Neural cell (in vitro differentiated cells): ENCODE measurements at regions not wholly inside any gene's neighbourhood (a gene's known extent, or its start where the extent isn't known, plus 50 kb on each side); places are given as distances from the start of the nearest gene placed in this dataset.

Experiments used
- H2AFZ ChIP-seq: fragments of 200-600, 300-800 bp; sonication (generic), shearing (Covaris generic); 2 replicates; pipeline ENCODE4 v1.6.0; 2014; ENCODE audit warnings: low read depth, mild to moderate bottlenecking, antibody characterized with exemption, low read length, moderate library complexity
- H3F3A ChIP-seq: fragments of 200-600 bp; shearing (Covaris generic); 2 replicates; pipeline ENCODE4 v1.6.1; 2016; ENCODE audit warnings: mild to moderate bottlenecking, moderate library complexity, mixed read lengths, antibody characterized with exemption, low read length; ENCODE audit not compliant: insufficient read depth, poor library complexity, severe bottlenecking
- H3K27ac ChIP-seq: fragments of 200-600, 300-800 bp; sonication (generic), shearing (Covaris generic); 2 replicates; pipeline ENCODE4 v1.5.1; 2014; ENCODE audit warnings: mild to moderate bottlenecking, low read length, moderate library complexity
- H3K27me3 ChIP-seq: fragments of 300-800, 200-600 bp; sonication (generic), shearing (Covaris generic); 2 replicates; pipeline ENCODE4 v1.6.0; 2014; ENCODE audit warnings: mild to moderate bottlenecking, low read depth, low read length, moderate library complexity; ENCODE audit not compliant: insufficient read depth
- H3K36me3 ChIP-seq: fragments of 300-800, 200-600 bp; sonication (generic), shearing (Covaris generic); 2 replicates; pipeline ENCODE4 v1.5.1; 2014; ENCODE audit warnings: mild to moderate bottlenecking, antibody characterized with exemption, low read length, moderate library complexity; ENCODE audit not compliant: insufficient read depth
- H3K4me2 ChIP-seq: fragments of 300-800, 200-600 bp; sonication (generic), shearing (Covaris generic); 2 replicates; pipeline ENCODE4 v1.6.0; 2014; ENCODE audit warnings: mild to moderate bottlenecking, low read length
- H3K4me3 ChIP-seq: fragments of 300-800, 200-600 bp; sonication (generic), shearing (Covaris generic); 2 replicates; pipeline ENCODE4 v1.5.1; 2014; ENCODE audit warnings: mild to moderate bottlenecking, low read length, moderate library complexity
- H3K79me2 ChIP-seq: fragments of 200-600 bp; shearing (Covaris generic); replicated peaks from 2 replicates; pipeline ENCODE4 v1.6.0; 2014; ENCODE audit warnings: mild to moderate bottlenecking, low read length, moderate library complexity; ENCODE audit not compliant: insufficient read depth
- H3K9ac ChIP-seq: fragments of 300-800, 200-600 bp; sonication (generic), shearing (Covaris generic); 2 replicates; pipeline ENCODE4 v1.6.1; 2016; ENCODE audit warnings: mild to moderate bottlenecking, low read length, mixed read lengths
- H3K9me2 ChIP-seq: fragments of 200-600 bp; shearing (Covaris generic); 2 replicates; pipeline ENCODE4 v1.6.1; 2016; ENCODE audit warnings: mild to moderate bottlenecking, low read length, mixed read lengths; ENCODE audit not compliant: insufficient read depth
- H3K9me3 ChIP-seq: fragments of 200-600, 300-800 bp; sonication (generic), shearing (Covaris generic); 2 replicates; pipeline ENCODE4 v1.6.1; 2016; ENCODE audit warnings: mild to moderate bottlenecking, mixed run types, low read length, moderate library complexity, mixed read lengths
- H4K20me1 ChIP-seq: fragments of 200-600 bp; shearing (Covaris generic); 2 replicates; pipeline ENCODE4 v1.6.1; 2016; ENCODE audit warnings: mild to moderate bottlenecking, mixed run types; ENCODE audit not compliant: insufficient read depth
- EP300 ChIP-seq: fragments of 450-650 bp; conservative IDR thresholded peaks from 2 replicates; pipeline ENCODE4 v1.6.1; 2014; ENCODE audit warnings: antibody characterized with exemption, mild to moderate bottlenecking, moderate library complexity; ENCODE audit not compliant: poor library complexity, severe bottlenecking
- EZH2 ChIP-seq: fragments of 200-600, 300-800 bp; shearing (Covaris generic), sonication (generic); IDR thresholded peaks from 2 replicates; pipeline ENCODE4 v1.6.1; 2014; ENCODE audit warnings: antibody characterized with exemption, low read length, borderline replicate concordance, mild to moderate bottlenecking; ENCODE audit not compliant: insufficient read depth, poor library complexity, severe bottlenecking
- MXI1 ChIP-seq: fragments of 450-650 bp; conservative IDR thresholded peaks from 2 replicates; pipeline ENCODE4 v1.6.1; 2014; ENCODE audit warnings: antibody characterized with exemption, mild to moderate bottlenecking; ENCODE audit not compliant: poor library complexity, severe bottlenecking
- POLR2AphosphoS5 ChIP-seq: IDR thresholded peaks from 2 replicates; pipeline ENCODE4 v1.6.1; 2012
- RAD21 ChIP-seq: fragments of 450-650 bp; conservative IDR thresholded peaks from 2 replicates; pipeline ENCODE4 v1.6.1; 2014; ENCODE audit warnings: antibody characterized with exemption, mild to moderate bottlenecking, moderate library complexity
- SMC3 ChIP-seq: fragments of 450-650 bp; conservative IDR thresholded peaks from 2 replicates; pipeline ENCODE4 v1.6.1; 2014; ENCODE audit warnings: antibody characterized with exemption, mild to moderate bottlenecking, moderate library complexity; ENCODE audit not compliant: poor library complexity
- TAF1 ChIP-seq: IDR thresholded peaks from 2 replicates; pipeline ENCODE4 v1.6.1; 2012; ENCODE audit warnings: low read depth
- TF ChIP-seq, protein P1 (sequence below): fragments of 450-650 bp; IDR thresholded peaks from 2 replicates; pipeline ENCODE4 v1.5.1; 2014; ENCODE audit warnings: antibody characterized with exemption, mild to moderate bottlenecking, moderate library complexity; ENCODE audit not compliant: poor library complexity, severe bottlenecking
- TF ChIP-seq, protein P2 (sequence below): IDR thresholded peaks from 2 replicates; pipeline ENCODE4 v1.6.1; 2012; ENCODE audit warnings: borderline replicate concordance

DNA sequence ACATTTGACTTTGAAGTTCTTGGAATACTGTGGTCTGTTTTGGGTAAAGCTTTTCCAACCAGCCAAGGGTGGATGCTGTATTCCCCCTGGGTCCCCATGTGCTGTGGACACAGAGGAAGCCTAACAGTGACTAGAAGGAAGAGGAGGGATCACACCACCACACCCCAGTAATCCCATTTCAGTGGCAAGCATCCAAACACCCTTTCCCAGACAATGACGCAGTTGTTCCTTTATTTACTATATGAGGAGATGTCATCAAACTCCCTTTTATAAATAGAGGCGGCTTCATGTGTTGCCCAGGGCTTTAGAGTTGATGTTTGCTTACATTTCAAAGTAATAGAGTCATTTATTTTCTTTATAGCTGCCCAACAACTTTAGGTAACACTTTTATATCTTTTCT, 959.4 kb upstream of the GYPC start:
- TF ChIP-seq SMC3 (no peak), POLR2AphosphoS5 (no peak), MXI1 (no peak)
- H3K9ac ChIP-seq: no peak overlapping the region
- no peak overlapping the region for H2AFZ ChIP-seq
- H3K9me3 ChIP-seq: no peaks in the 10 kb centered on the region
- H3K4me3 ChIP-seq: no peak overlapping the region
- H3K27me3 ChIP-seq: no peaks in the 10 kb centered on the region
- no peak overlapping the region for H3K27ac ChIP-seq
- no peaks in the 10 kb centered on the region for H3K79me2 ChIP-seq
- no peaks in the 10 kb centered on the region for H3F3A ChIP-seq
- no peaks in the 10 kb centered on the region for H3K9me2 ChIP-seq
- H4K20me1 ChIP-seq: no peaks in the 10 kb centered on the region
- H3K36me3 ChIP-seq: no peaks in the 10 kb centered on the region
- no peak overlapping the region for H3K4me2 ChIP-seq

- Histone ChIP-seq H3K9me3 (no peaks in the 10 kb centered on the region), H3K4me3 (no peak overlapping the region), H3K27me3 (no peaks in the 10 kb centered on the region), H3K36me3 (no peaks in the 10 kb centered on the region), H4K20me1 (no peaks in the 10 kb centered on the region), H3F3A (no peaks in the 10 kb centered on the region), H2AFZ (no peak overlapping the region), H3K9me2 (no peaks in the 10 kb centered on the region), H3K9ac (no peak overlapping the region), H3K4me2 (no peak overlapping the region), H3K79me2 (no peaks in the 10 kb centered on the region), H3K27ac (no peak overlapping the region)
- TF ChIP-seq EZH2 (no peak), POLR2AphosphoS5 (no peak), SMC3 (no peak)
- TF ChIP-seq, protein P1, sequence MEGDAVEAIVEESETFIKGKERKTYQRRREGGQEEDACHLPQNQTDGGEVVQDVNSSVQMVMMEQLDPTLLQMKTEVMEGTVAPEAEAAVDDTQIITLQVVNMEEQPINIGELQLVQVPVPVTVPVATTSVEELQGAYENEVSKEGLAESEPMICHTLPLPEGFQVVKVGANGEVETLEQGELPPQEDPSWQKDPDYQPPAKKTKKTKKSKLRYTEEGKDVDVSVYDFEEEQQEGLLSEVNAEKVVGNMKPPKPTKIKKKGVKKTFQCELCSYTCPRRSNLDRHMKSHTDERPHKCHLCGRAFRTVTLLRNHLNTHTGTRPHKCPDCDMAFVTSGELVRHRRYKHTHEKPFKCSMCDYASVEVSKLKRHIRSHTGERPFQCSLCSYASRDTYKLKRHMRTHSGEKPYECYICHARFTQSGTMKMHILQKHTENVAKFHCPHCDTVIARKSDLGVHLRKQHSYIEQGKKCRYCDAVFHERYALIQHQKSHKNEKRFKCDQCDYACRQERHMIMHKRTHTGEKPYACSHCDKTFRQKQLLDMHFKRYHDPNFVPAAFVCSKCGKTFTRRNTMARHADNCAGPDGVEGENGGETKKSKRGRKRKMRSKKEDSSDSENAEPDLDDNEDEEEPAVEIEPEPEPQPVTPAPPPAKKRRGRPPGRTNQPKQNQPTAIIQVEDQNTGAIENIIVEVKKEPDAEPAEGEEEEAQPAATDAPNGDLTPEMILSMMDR: no peak
Measured at GRCh38 chr2:125698280-125698679, 957.7 kb upstream of the GYPC start.

DNA sequence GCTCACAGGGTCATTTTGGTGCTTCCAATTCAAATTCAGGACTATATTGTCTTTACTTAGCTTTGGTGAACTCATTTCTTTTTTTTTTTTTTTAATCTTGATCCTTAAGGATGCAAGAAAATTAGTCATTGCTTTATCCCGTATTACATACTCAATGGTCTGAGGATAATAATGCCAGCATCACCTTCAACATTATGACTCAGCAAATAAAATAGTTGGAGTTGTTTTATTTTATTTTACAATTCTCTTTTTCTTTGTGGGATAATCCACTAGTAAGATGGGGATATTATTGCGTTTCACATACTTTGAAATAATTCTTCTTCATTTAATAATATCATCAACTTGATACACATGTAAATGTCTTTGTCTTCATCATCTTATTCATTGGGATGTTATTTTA, 954.9 kb upstream of the GYPC start:
- Histone ChIP-seq H3K9me3 (no peaks in the 10 kb centered on the region), H3K79me2 (no peaks in the 10 kb centered on the region), H3K27me3 (no peaks in the 10 kb centered on the region), H3K27ac (no peak overlapping the region), H3F3A (no peaks in the 10 kb centered on the region), H2AFZ (no peak overlapping the region), H4K20me1 (no peaks in the 10 kb centered on the region), H3K4me3 (no peak overlapping the region), H3K36me3 (no peaks in the 10 kb centered on the region), H3K9ac (no peak overlapping the region), H3K9me2 (no peaks in the 10 kb centered on the region), H3K4me2 (no peak overlapping the region)
- TF ChIP-seq, protein P2, sequence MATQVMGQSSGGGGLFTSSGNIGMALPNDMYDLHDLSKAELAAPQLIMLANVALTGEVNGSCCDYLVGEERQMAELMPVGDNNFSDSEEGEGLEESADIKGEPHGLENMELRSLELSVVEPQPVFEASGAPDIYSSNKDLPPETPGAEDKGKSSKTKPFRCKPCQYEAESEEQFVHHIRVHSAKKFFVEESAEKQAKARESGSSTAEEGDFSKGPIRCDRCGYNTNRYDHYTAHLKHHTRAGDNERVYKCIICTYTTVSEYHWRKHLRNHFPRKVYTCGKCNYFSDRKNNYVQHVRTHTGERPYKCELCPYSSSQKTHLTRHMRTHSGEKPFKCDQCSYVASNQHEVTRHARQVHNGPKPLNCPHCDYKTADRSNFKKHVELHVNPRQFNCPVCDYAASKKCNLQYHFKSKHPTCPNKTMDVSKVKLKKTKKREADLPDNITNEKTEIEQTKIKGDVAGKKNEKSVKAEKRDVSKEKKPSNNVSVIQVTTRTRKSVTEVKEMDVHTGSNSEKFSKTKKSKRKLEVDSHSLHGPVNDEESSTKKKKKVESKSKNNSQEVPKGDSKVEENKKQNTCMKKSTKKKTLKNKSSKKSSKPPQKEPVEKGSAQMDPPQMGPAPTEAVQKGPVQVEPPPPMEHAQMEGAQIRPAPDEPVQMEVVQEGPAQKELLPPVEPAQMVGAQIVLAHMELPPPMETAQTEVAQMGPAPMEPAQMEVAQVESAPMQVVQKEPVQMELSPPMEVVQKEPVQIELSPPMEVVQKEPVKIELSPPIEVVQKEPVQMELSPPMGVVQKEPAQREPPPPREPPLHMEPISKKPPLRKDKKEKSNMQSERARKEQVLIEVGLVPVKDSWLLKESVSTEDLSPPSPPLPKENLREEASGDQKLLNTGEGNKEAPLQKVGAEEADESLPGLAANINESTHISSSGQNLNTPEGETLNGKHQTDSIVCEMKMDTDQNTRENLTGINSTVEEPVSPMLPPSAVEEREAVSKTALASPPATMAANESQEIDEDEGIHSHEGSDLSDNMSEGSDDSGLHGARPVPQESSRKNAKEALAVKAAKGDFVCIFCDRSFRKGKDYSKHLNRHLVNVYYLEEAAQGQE: no peak
- TF ChIP-seq POLR2AphosphoS5: no peak
- no peak for TF ChIP-seq RAD21
- TF ChIP-seq, protein P1: no peak
- no peak for TF ChIP-seq MXI1
- no peak for TF ChIP-seq SMC3
- no peak for TF ChIP-seq TAF1
- TF ChIP-seq EZH2: no peak
- no peak for TF ChIP-seq EP300
